Neural progenitor cell (in vitro differentiated cells): ENCODE measurements at regions not wholly inside any gene's neighbourhood (a gene's known extent, or its start where the extent isn't known, plus 50 kb on each side); places are given as distances from the start of the nearest gene placed in this dataset.

Experiments used
- CTCF ChIP-seq: fragments of 200-600 bp; sonication (generic); IDR thresholded peaks from 2 replicates; pipeline ENCODE4 v1.5.1; 2017; ENCODE audit warnings: antibody characterized with exemption, mild to moderate bottlenecking
- EZH2 ChIP-seq: fragments of 200-600 bp; sonication (generic); IDR thresholded peaks from 2 replicates; pipeline ENCODE4 v1.6.1; 2017; ENCODE audit warnings: antibody characterized with exemption, mild to moderate bottlenecking, moderate library complexity
- EZH2phosphoT487 ChIP-seq: fragments of 200-600 bp; sonication (generic); IDR thresholded peaks from 2 replicates; pipeline ENCODE4 v1.6.1; 2017; ENCODE audit warnings: antibody characterized with exemption

GRCh38 chr5:98521821-98522220 lies 251.6 kb upstream of the RGMB start:
- no peak for TF ChIP-seq CTCF
- no peak for TF ChIP-seq EZH2
- no peak for TF ChIP-seq EZH2phosphoT487
